Spleen (tissue), 11 donors: ENCODE measurements at regions not wholly inside any gene's neighbourhood (a gene's known extent, or its start where the extent isn't known, plus 50 kb on each side); places are given as distances from the start of the nearest gene placed in this dataset.

Experiments used
- DNase-seq: peaks from one replicate; pipeline ENCODE4 v3.0.0-alpha.2; 2020
- H3K27ac ChIP-seq, 8 donors: fragments of 200-600 bp; sonication (generic) in 7 of 8; 1 replicate in 4 of 8; 2 replicates in 4 of 8; pipeline versions ENCODE4 v1.5.0 to v1.8.0; 2016 to 2021; ENCODE audit warnings: inconsistent platforms in 4 of 8, mild to moderate bottlenecking in 4 of 8, moderate library complexity in 1 of 8
- H3K27me3 ChIP-seq, 7 donors: fragments of 200-600 bp; sonication (generic) in 6 of 7; replicated peaks in 1 of 7; 1 replicate in 4 of 7; 2 replicates in 3 of 7; pipeline versions ENCODE4 v1.5.0 to v1.8.0; 2016 to 2021; ENCODE audit warnings: inconsistent platforms in 3 of 7, mild to moderate bottlenecking in 1 of 7
- H3K36me3 ChIP-seq, 6 donors: fragments of 200-600 bp; sonication (generic) in 5 of 6; 1 replicate in 4 of 6; 2 replicates in 2 of 6; pipeline versions ENCODE4 v1.5.0 to v1.8.0; 2016 to 2021; ENCODE audit warnings: inconsistent platforms in 2 of 6
- H3K4me1 ChIP-seq, 6 donors: fragments of 200-600 bp; sonication (generic) in 5 of 6; 1 replicate in 3 of 6; 2 replicates in 3 of 6; pipeline versions ENCODE4 v1.5.0 to v1.8.0; 2016 to 2021; ENCODE audit warnings: inconsistent platforms in 3 of 6
- H3K4me3 ChIP-seq, 8 donors: fragments of 200-600 bp; sonication (generic) in 7 of 8; 1 replicate in 4 of 8; 2 replicates in 4 of 8; pipeline versions ENCODE4 v1.5.0 to v1.8.0; 2016 to 2021; ENCODE audit warnings: inconsistent platforms in 4 of 8, mild to moderate bottlenecking in 4 of 8, moderate library complexity in 2 of 8
- H3K9me3 ChIP-seq, 8 donors: fragments of 200-600 bp; sonication (generic) in 7 of 8; 1 replicate in 4 of 8; 2 replicates in 4 of 8; pipeline versions ENCODE4 v1.5.0 to v1.8.0; 2016 to 2021; ENCODE audit warnings: inconsistent platforms in 4 of 8
- CTCF ChIP-seq, 11 experiments: fragments of 200-600 bp in 7 of 11; fragments of 450-650 bp in 4 of 11; sonication (generic) in 4 of 11; IDR thresholded peaks in 8 of 11; conservative IDR thresholded peaks in 3 of 11; 1 replicate in 7 of 11; 2 replicates in 4 of 11; pipeline versions ENCODE4 v1.4.0 to v1.8.0; 2016 to 2021; ENCODE audit warnings: antibody characterized with exemption in 11 of 11, inconsistent platforms in 4 of 11, mild to moderate bottlenecking in 1 of 11
- POLR2A ChIP-seq, 3 donors: fragments of 450-650 bp; IDR thresholded peaks; one replicate each; pipeline ENCODE4 v1.5.1; 2017; ENCODE audit warnings: antibody characterized with exemption in 3 of 3, mild to moderate bottlenecking in 1 of 3
- POLR2AphosphoS5 ChIP-seq, 3 donors: sonication (generic); formaldehyde crosslinking; IDR thresholded peaks; one replicate each; pipeline ENCODE4 v1.5.1; 2017; ENCODE audit warnings: antibody characterized with exemption in 3 of 3
- WGBS, 5 donors: extraction: QIAGEN DNeasy Blood & Tissue Kit in 3 of 5; methylation state at CpG; one replicate each; pipeline versions ENCODE4 v1.1.5 to v1.1.7; 2013 to 2018; 5-methylcytosine and 5-hydroxymethylcytosine counted together
- intact Hi-C: fragments of 100-400 bp; cut with DNase I; formaldehyde crosslinking; loops from one replicate; pipeline ENCODE4 v1.15.0; 2023; ENCODE audit warnings: low total_unique reads
- donor health status: healthy with polysubstance abuse.
- donor health status: DM: no; HTN: no; CAD: no; lungs with moderate emphysema.
- donor health status: DM: no; HTN: no; CAD: no.
- donor health status: Bipolar disorder and iron deficiency.
- donor health status: healthy.
- donor health status: DM: no; HTN: no; CAD: no.
- donor health status: DM: yes; HTN: yes; CAD: no.

DNA sequence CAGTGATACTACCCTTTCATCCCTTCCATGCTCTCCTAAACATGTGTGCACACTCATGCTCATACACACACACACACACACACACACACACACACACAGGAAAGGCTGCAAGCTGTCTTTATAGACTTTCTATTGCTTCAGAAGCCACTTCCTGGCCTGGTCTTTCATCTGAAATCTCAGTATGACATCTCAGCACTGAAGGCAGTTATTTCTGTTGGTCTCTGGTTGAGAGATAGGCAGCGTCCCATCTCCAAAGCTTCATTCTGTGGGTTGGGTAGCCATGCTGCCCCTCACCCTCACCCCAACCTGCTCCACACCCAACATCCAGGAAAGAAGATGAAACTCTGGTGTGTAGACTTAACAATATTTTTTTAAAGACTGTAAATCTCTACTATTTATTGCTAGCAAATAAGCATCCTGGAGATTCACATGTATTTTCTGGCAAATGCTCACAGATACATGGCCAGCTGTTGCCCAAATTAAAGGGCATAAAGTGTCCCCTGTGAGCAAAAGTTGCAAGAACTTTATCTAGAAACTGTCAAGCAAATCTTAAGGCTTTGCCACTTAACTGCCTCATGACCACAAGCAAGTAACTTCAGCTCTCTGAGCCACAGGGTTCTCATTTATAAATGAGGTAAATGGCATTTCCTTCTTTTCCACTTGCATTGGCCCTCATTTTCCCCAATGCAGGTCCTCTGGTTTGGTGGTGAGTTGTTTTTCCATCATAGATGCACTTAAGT, 189.8 kb upstream of the AFF2 start:
- no peak for DNase-seq
- intact Hi-C loops, result no loop called here
- H3K27ac ChIP-seq, result peak overlapping the region in 4 of 8 donors; percentile 5 to 16 (median 10)

DNA sequence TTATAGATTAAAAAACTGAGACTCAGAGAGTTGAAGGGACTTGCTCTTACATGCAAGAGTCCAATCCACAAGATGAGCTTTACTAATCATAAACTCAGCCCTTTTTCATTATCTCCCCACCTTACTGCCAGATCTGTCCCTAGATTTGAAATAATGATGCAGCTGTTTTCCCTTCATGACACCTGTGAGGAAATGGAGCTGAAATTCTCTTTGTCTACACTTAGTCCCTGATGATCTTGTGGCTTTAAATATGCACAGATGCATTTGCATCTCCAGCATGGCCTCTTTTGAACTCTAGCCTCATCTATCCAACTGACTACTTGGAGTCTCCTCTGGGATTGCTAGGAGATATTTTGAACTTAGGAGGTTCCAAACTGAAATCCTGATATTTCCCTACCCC, 188.9 kb upstream of the AFF2 start:
- DNase-seq, result no peak
- TF ChIP-seq CTCF (IDR thresholded peaks at IDR 0.05 in 8 of 11, conservative IDR thresholded peaks at IDR 0.05 in 3 of 11) (no peak), POLR2A (IDR thresholded peaks at IDR 0.05) (no peak), POLR2AphosphoS5 (IDR thresholded peaks at IDR 0.05) (no peak)
- Histone ChIP-seq H3K4me1 (peaks cover 0 to 10% (median 0%) of the 10 kb centered on the region in 6 donors), H3K9me3 (no peaks in the 10 kb centered on the region), H3K4me3 (no peak overlapping the region), H3K36me3 (no peaks in the 10 kb centered on the region), H3K27me3 (no peaks in the 10 kb centered on the region), H3K27ac (no peak overlapping the region)
- intact Hi-C loops, result no loop called here

More for the DNA sequence above, 189.8 kb upstream of the AFF2 start:
- no peaks in the 10 kb centered on the region for H3K9me3 ChIP-seq
- H3K27me3 ChIP-seq, result no peaks in the 10 kb centered on the region
- H3K36me3 ChIP-seq, result no peaks in the 10 kb centered on the region
- WGBS, 5 donors, result 6 to 27% (median 21%) methylated on average over 1 of the region's 1 CpG
- peaks cover 0 to 10% (median 0%) of the 10 kb centered on the region in 6 donors for H3K4me1 ChIP-seq
- H3K4me3 ChIP-seq, result no peak overlapping the region
- TF ChIP-seq CTCF (IDR thresholded peaks at IDR 0.05 in 8 of 11, conservative IDR thresholded peaks at IDR 0.05 in 3 of 11) (no peak), POLR2A (IDR thresholded peaks at IDR 0.05) (no peak), POLR2AphosphoS5 (IDR thresholded peaks at IDR 0.05) (no peak)

GRCh38 chrX:148314876-148315275, 185.5 kb upstream of the AFF2 start:
- intact Hi-C loops, result no loop called here
- Histone ChIP-seq H3K4me3 (no peak overlapping the region), H3K27me3 (no peaks in the 10 kb centered on the region), H3K36me3 (no peaks in the 10 kb centered on the region), H3K9me3 (no peaks in the 10 kb centered on the region), H3K27ac (no peak overlapping the region), H3K4me1 (peaks cover 0 to 10% (median 0%) of the 10 kb centered on the region in 6 donors)
- no peak for DNase-seq
- WGBS, 5 donors, result 92 to 95% (median 94%) methylated on average over 1 of the region's 1 CpG; no CpG with 5 or more reads in 1 of the 5 donors
- TF ChIP-seq CTCF (IDR thresholded peaks at IDR 0.05 in 8 of 11, conservative IDR thresholded peaks at IDR 0.05 in 3 of 11) (no peak), POLR2A (IDR thresholded peaks at IDR 0.05) (no peak), POLR2AphosphoS5 (IDR thresholded peaks at IDR 0.05) (no peak)

DNA sequence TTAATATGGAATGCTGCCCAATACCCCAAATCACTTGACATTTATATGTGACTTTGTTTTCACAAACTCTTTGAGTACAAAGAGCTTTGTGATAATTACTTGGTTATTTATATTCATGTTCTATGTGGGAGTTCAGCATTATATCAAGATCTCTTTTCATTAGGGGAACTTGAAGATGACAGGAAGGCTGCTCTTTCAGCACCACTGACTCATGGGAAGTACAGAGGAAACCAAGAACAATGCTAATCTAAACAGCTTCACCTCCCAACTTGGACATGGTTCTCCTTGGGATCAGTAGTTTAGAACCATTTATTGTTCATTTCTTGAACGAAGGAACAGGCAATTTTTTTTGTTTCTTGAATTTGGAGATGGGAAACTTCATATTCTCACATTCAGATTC, 184.0 kb upstream of the AFF2 start:
- Histone ChIP-seq H3K27me3 (no peaks in the 10 kb centered on the region), H3K4me1 (no peaks in the 10 kb centered on the region), H3K36me3 (no peaks in the 10 kb centered on the region), H3K4me3 (no peak overlapping the region), H3K27ac (no peak overlapping the region), H3K9me3 (no peaks in the 10 kb centered on the region)
- intact Hi-C loops, result no loop called here
- TF ChIP-seq POLR2A (IDR thresholded peaks at IDR 0.05) (no peak), CTCF (IDR thresholded peaks at IDR 0.05 in 8 of 11, conservative IDR thresholded peaks at IDR 0.05 in 3 of 11) (no peak), POLR2AphosphoS5 (IDR thresholded peaks at IDR 0.05) (no peak)
- WGBS, 5 donors, result 43 to 68% (median 57%) methylated on average over 1 of the region's 1 CpG
- no peak for DNase-seq
